ENCODE measurements at regions not wholly inside any gene's neighbourhood (a gene's known extent, or its start where the extent isn't known, plus 50 kb on each side); places are given as distances from the start of the nearest gene placed in this dataset.
"Not testable (repeated sequence)": the region's sequence is repeated elsewhere in the genome, so short reads cannot be mapped to it uniquely, and the experiment has no call there.

- no peak for DNase-seq (ENCODE audit: low read depth in 2 of 2)
Measured at GRCh38 chrX:128961290-128961689, 562.0 kb downstream of the SMARCA1 start.

GRCh38 chrX:128954697-128955096 lies 568.6 kb downstream of the SMARCA1 start:
- DNase-seq (ENCODE audit: low read depth in 2 of 2): not testable (repeated sequence)

- no peak for DNase-seq (ENCODE audit: low read depth in 2 of 2)
Measured at GRCh38 chrX:128931071-128931470, 592.2 kb downstream of the SMARCA1 start.

GRCh38 chrX:128929271-128930057 lies 593.8 kb downstream of the SMARCA1 start:
- DNase-seq (ENCODE audit: low read depth in 2 of 2): no peak

GRCh38 chrX:128928636-128929035 lies 594.7 kb downstream of the SMARCA1 start:
- no peak for DNase-seq (ENCODE audit: low read depth in 2 of 2)

GRCh38 chrX:128927363-128927762 lies 595.9 kb downstream of the SMARCA1 start:
- DNase-seq (ENCODE audit: low read depth in 2 of 2): no peak

GRCh38 chrX:128906753-128907152 lies 616.5 kb downstream of the SMARCA1 start:
- no peak for DNase-seq (ENCODE audit: low read depth in 2 of 2)

- DNase-seq (ENCODE audit: low read depth in 2 of 2): no peak
Measured at GRCh38 chrX:128901018-128901417, 622.3 kb downstream of the SMARCA1 start.

GRCh38 chrX:128897621-128898020 lies 625.7 kb downstream of the SMARCA1 start:
- DNase-seq (ENCODE audit: low read depth in 2 of 2): no peak

- DNase-seq (ENCODE audit: low read depth in 2 of 2): no peak
Measured at GRCh38 chrX:128891554-128891953, 631.7 kb downstream of the SMARCA1 start.

- no peak for DNase-seq (ENCODE audit: low read depth in 2 of 2)
Measured at GRCh38 chrX:128884430-128884829, 638.9 kb downstream of the SMARCA1 start.

GRCh38 chrX:128883650-128884049 lies 639.6 kb downstream of the SMARCA1 start:
- no peak for DNase-seq (ENCODE audit: low read depth in 2 of 2)

- DNase-seq (ENCODE audit: low read depth in 2 of 2): no peak
Measured at GRCh38 chrX:128870361-128870760, 652.9 kb downstream of the SMARCA1 start.

- DNase-seq (ENCODE audit: low read depth in 2 of 2): no peak
Measured at GRCh38 chrX:128862557-128862956, 660.7 kb downstream of the SMARCA1 start.

- no peak for DNase-seq (ENCODE audit: low read depth in 2 of 2)
Measured at GRCh38 chrX:128848374-128848773, 674.9 kb downstream of the SMARCA1 start.

- no peak for DNase-seq (ENCODE audit: low read depth in 2 of 2)
Measured at GRCh38 chrX:128846385-128846784, 676.9 kb downstream of the SMARCA1 start.

GRCh38 chrX:128818690-128819089 lies 704.6 kb downstream of the SMARCA1 start:
- DNase-seq (ENCODE audit: low read depth in 2 of 2): no peak

- no peak for DNase-seq (ENCODE audit: low read depth in 2 of 2)
Measured at GRCh38 chrX:128816919-128817318, 706.4 kb downstream of the SMARCA1 start.

GRCh38 chrX:128807367-128807766 lies 715.9 kb downstream of the SMARCA1 start:
- no peak for DNase-seq (ENCODE audit: low read depth in 2 of 2)

- no peak for DNase-seq (ENCODE audit: low read depth in 2 of 2)
Measured at GRCh38 chrX:128805236-128805635, 718.1 kb downstream of the SMARCA1 start.

- DNase-seq (ENCODE audit: low read depth in 2 of 2): no peak
Measured at GRCh38 chrX:128804828-128805227, 718.5 kb downstream of the SMARCA1 start.

GRCh38 chrX:128800138-128800537 lies 723.2 kb downstream of the SMARCA1 start:
- DNase-seq (ENCODE audit: low read depth in 2 of 2): no peak

GRCh38 chrX:128783139-128783538 lies 730.9 kb upstream of the ACTRT1 start:
- DNase-seq (ENCODE audit: low read depth in 2 of 2): not testable (repeated sequence)

GRCh38 chrX:128781506-128781905 lies 729.3 kb upstream of the ACTRT1 start:
- peak in 1 of 2 experiments; percentile 2 for DNase-seq (ENCODE audit: low read depth in 2 of 2)
